Upper lobe of left lung (tissue), 6 donors: ENCODE measurements at regions not wholly inside any gene's neighbourhood (a gene's known extent, or its start where the extent isn't known, plus 50 kb on each side); places are given as distances from the start of the nearest gene placed in this dataset.

Experiments
- ATAC-seq, 2 donors: fragments of 200-7000 bp; cut with Tn5 transposase; one replicate each; pipeline ENCODE4 v1.9.1; 2022; ENCODE audit warnings: mild to moderate bottlenecking in 2 of 2, moderate library complexity in 2 of 2; ENCODE audit not compliant: low FRiP score in 2 of 2
- DNase-seq, 2 donors: peaks; one replicate each; pipeline ENCODE4 v3.0.0-alpha.2; 2019 to 2020
- H3K27ac ChIP-seq, 4 donors: fragments of 200-600 bp; sonication (generic); one replicate each; pipeline ENCODE4 v1.5.1; 2016 to 2019
- H3K27me3 ChIP-seq, 4 donors: fragments of 200-600 bp; sonication (generic); one replicate each; pipeline ENCODE4 v1.5.1; 2017 to 2019
- H3K36me3 ChIP-seq, 4 donors: fragments of 200-600 bp; sonication (generic); one replicate each; pipeline ENCODE4 v1.5.1; 2016 to 2019
- H3K4me1 ChIP-seq, 4 donors: fragments of 200-600 bp; sonication (generic); one replicate each; pipeline ENCODE4 v1.5.1; 2018 to 2019
- H3K4me3 ChIP-seq, 4 donors: fragments of 200-600 bp; sonication (generic); one replicate each; pipeline ENCODE4 v1.5.1; 2017 to 2019; ENCODE audit warnings: mild to moderate bottlenecking in 2 of 4, moderate library complexity in 1 of 4
- H3K9me3 ChIP-seq, 4 donors: fragments of 200-600 bp; sonication (generic); one replicate each; pipeline ENCODE4 v1.5.1; 2018 to 2019
- CTCF ChIP-seq, 6 experiments: fragments of 450-650 bp in 4 of 6; fragments of 200-600 bp in 2 of 6; sonication (generic) in 2 of 6; IDR thresholded peaks; one replicate each; pipeline ENCODE4 v1.5.1; 2016 to 2019; ENCODE audit warnings: antibody characterized with exemption in 6 of 6
- EP300 ChIP-seq, 4 donors: sonication (generic); formaldehyde crosslinking; IDR thresholded peaks; one replicate each; pipeline ENCODE4 v1.5.1; 2017; ENCODE audit warnings: antibody characterized with exemption in 4 of 4, control low read depth in 2 of 4
- POLR2A ChIP-seq, 4 donors: fragments of 450-650 bp; IDR thresholded peaks; one replicate each; pipeline ENCODE4 v1.5.1; 2016 to 2017; ENCODE audit warnings: antibody characterized with exemption in 4 of 4, mild to moderate bottlenecking in 2 of 4
- POLR2AphosphoS5 ChIP-seq, 2 donors: sonication (generic); formaldehyde crosslinking; IDR thresholded peaks; one replicate each; pipeline ENCODE4 v1.5.1; 2017; ENCODE audit warnings: antibody characterized with exemption in 2 of 2
- WGBS, 2 donors: methylation state at CpG; one replicate each; pipeline ENCODE4 v1.1.5; 2017 to 2018; 5-methylcytosine and 5-hydroxymethylcytosine counted together
- donor health status: DM: no; HTN: no; CAD: no; lungs with moderate emphysema.
- donor health status: DM: no; HTN: yes; CAD: no; lungs with severe emphysema.

- Histone ChIP-seq H3K9me3 (peaks cover 4 to 12% (median 9%) of the 10 kb centered on the region in 4 donors), H3K36me3 (no peaks in the 10 kb centered on the region), H3K4me1 (no peaks in the 10 kb centered on the region), H3K27ac (no peak overlapping the region), H3K4me3 (no peak overlapping the region), H3K27me3 (no peaks in the 10 kb centered on the region)
- TF ChIP-seq EP300 (IDR thresholded peaks at IDR 0.05) (no peak), POLR2A (IDR thresholded peaks at IDR 0.05) (no peak), CTCF (IDR thresholded peaks at IDR 0.05) (no peak), POLR2AphosphoS5 (IDR thresholded peaks at IDR 0.05) (no peak)
- no peak for ATAC-seq
- WGBS, 2 donors, result 74 to 77% methylated on average over 4 of the region's 4 CpGs
- DNase-seq, result no peak
These were observed 71.2 kb downstream of the CD24 start for GRCh38 chr6:106903299-106903698.

GRCh38 chr6:106901062-106901461 lies 73.5 kb downstream of the CD24 start:
- no peak for TF ChIP-seq CTCF (IDR thresholded peaks at IDR 0.05)
- TF ChIP-seq POLR2A (IDR thresholded peaks at IDR 0.05), result no peak
- TF ChIP-seq EP300 (IDR thresholded peaks at IDR 0.05), result no peak
- TF ChIP-seq POLR2AphosphoS5 (IDR thresholded peaks at IDR 0.05), result no peak
- WGBS, 2 donors, result 86 to 94% methylated on average over 3 of the region's 3 CpGs
- DNase-seq (no peak), ATAC-seq (no peak)
- Histone ChIP-seq H3K36me3 (no peaks in the 10 kb centered on the region), H3K27me3 (no peaks in the 10 kb centered on the region), H3K9me3 (peaks cover 4 to 12% (median 9%) of the 10 kb centered on the region in 4 donors), H3K4me1 (no peaks in the 10 kb centered on the region), H3K4me3 (no peak overlapping the region), H3K27ac (no peak overlapping the region)

- no peak for DNase-seq
- Histone ChIP-seq H3K27me3 (no peaks in the 10 kb centered on the region), H3K36me3 (no peaks in the 10 kb centered on the region), H3K4me1 (no peaks in the 10 kb centered on the region), H3K27ac (no peak overlapping the region), H3K9me3 (peaks cover 4 to 12% (median 9%) of the 10 kb centered on the region in 4 donors), H3K4me3 (no peak overlapping the region)
- no peak for ATAC-seq
- TF ChIP-seq EP300 (IDR thresholded peaks at IDR 0.05), result no peak
- no peak for TF ChIP-seq POLR2A (IDR thresholded peaks at IDR 0.05)
- TF ChIP-seq CTCF (IDR thresholded peaks at IDR 0.05), result no peak
- no peak for TF ChIP-seq POLR2AphosphoS5 (IDR thresholded peaks at IDR 0.05)
- 86 to 91% methylated on average over 4 of the region's 4 CpGs for WGBS, 2 donors
These were observed 74.8 kb downstream of the CD24 start for GRCh38 chr6:106899697-106900096.

GRCh38 chr6:106897580-106897979 lies 76.9 kb downstream of the CD24 start:
- TF ChIP-seq EP300 (IDR thresholded peaks at IDR 0.05), result no peak
- no peak for TF ChIP-seq POLR2A (IDR thresholded peaks at IDR 0.05)
- no peak for TF ChIP-seq CTCF (IDR thresholded peaks at IDR 0.05)
- TF ChIP-seq POLR2AphosphoS5 (IDR thresholded peaks at IDR 0.05), result no peak
- H3K4me1 ChIP-seq, result no peaks in the 10 kb centered on the region
- H3K9me3 ChIP-seq, result peaks cover 4 to 12% (median 9%) of the 10 kb centered on the region in 4 donors
- DNase-seq (no peak), ATAC-seq (no peak)
- WGBS, 2 donors, result 55 to 76% methylated on average over 5 of the region's 5 CpGs
- no peak overlapping the region for H3K27ac ChIP-seq
- no peaks in the 10 kb centered on the region for H3K27me3 ChIP-seq
- no peak overlapping the region for H3K4me3 ChIP-seq
- H3K36me3 ChIP-seq, result no peaks in the 10 kb centered on the region

- H3K27ac ChIP-seq, result no peak overlapping the region
These were observed 78.9 kb downstream of the CD24 start for GRCh38 chr6:106895703-106896040.

More at GRCh38 chr6:106895703-106896040, 78.9 kb downstream of the CD24 start:
- 73 to 82% methylated on average over 5 of the region's 5 CpGs for WGBS, 2 donors
- Histone ChIP-seq H3K27me3 (no peaks in the 10 kb centered on the region), H3K36me3 (no peaks in the 10 kb centered on the region), H3K4me1 (no peaks in the 10 kb centered on the region), H3K9me3 (no peaks in the 10 kb centered on the region), H3K4me3 (no peak overlapping the region)
- ATAC-seq, result no peak
- TF ChIP-seq POLR2AphosphoS5 (IDR thresholded peaks at IDR 0.05) (no peak), POLR2A (IDR thresholded peaks at IDR 0.05) (no peak), CTCF (IDR thresholded peaks at IDR 0.05) (no peak), EP300 (IDR thresholded peaks at IDR 0.05) (no peak)
- no peak for DNase-seq
